ENCODE measurements at regions not wholly inside any gene's neighbourhood (a gene's known extent, or its start where the extent isn't known, plus 50 kb on each side); places are given as distances from the start of the nearest gene placed in this dataset.

DNA sequence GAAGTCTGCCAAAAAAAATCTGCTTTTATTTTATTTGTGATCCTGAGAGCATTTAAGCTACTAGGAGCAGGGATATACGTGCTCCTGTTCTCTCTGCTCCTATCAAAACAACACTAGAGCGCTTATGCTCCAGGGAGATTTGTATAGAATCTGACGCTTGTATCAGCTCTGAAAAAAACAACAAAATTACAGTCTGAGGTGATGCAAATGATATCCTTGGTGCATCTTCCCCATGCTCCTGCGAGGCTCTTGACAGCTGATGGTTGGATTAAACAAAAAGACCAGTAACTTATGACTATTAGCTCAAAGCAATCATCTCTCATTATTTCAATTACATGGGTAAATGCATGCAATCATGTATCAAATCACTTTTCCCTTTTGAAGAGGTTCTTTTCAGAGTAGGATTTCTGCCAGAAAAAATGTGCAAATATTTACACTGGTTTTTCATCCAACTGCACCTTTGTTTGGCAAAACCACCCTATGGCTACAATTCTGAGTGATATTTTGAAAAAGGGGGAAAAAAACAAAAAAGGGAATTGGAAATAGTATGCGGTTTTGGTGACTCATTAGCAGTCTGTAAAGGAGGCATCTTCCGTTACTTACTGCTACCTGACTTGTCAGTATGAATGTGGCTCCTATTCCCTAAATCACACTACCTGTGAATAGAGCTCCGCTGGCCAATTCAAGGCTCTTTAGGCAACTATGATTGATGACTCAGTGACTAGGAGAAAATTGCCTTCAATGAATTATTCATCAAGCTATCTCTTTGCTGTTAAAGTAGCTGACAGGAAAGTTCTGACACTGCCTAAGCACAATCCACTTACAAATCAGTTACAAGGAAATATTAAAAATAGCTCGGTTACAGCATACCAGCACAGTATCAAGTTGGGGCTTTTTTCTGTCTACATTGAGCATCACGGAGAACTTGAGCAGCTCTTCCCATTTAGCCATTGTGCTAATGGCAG, 450.0 kb downstream of the FOXG1 start:
- TF ChIP-seq POLR2A (IDR thresholded peaks at IDR 0.05; ENCODE audit: low read depth) (no peak), POLR2AphosphoS5 (IDR thresholded peaks at IDR 0.05) (no peak), EP300 (IDR thresholded peaks at IDR 0.05) (no peak)
- TF ChIP-seq, protein P1, sequence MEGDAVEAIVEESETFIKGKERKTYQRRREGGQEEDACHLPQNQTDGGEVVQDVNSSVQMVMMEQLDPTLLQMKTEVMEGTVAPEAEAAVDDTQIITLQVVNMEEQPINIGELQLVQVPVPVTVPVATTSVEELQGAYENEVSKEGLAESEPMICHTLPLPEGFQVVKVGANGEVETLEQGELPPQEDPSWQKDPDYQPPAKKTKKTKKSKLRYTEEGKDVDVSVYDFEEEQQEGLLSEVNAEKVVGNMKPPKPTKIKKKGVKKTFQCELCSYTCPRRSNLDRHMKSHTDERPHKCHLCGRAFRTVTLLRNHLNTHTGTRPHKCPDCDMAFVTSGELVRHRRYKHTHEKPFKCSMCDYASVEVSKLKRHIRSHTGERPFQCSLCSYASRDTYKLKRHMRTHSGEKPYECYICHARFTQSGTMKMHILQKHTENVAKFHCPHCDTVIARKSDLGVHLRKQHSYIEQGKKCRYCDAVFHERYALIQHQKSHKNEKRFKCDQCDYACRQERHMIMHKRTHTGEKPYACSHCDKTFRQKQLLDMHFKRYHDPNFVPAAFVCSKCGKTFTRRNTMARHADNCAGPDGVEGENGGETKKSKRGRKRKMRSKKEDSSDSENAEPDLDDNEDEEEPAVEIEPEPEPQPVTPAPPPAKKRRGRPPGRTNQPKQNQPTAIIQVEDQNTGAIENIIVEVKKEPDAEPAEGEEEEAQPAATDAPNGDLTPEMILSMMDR (IDR thresholded peaks at IDR 0.05), result no peak
